DOHH2 (cell line): ENCODE measurements at regions not wholly inside any gene's neighbourhood (a gene's known extent, or its start where the extent isn't known, plus 50 kb on each side); places are given as distances from the start of the nearest gene placed in this dataset.

ENCODE experiments used
- CTCF ChIP-seq: fragments of 200-600 bp; sonication (generic); IDR thresholded peaks from one replicate; pipeline ENCODE4 v1.5.1; 2014; ENCODE audit warnings: antibody characterized with exemption, mild to moderate bottlenecking, low read depth, low read length; ENCODE audit not compliant: poor library complexity, severe bottlenecking
- EZH2phosphoT487 ChIP-seq: fragments of 200-600 bp; sonication (generic); IDR thresholded peaks from 2 replicates; pipeline ENCODE4 v1.6.1; 2017; ENCODE audit warnings: borderline replicate concordance, mild to moderate bottlenecking, antibody characterized with exemption, low read length, moderate library complexity, mixed read lengths

DNA sequence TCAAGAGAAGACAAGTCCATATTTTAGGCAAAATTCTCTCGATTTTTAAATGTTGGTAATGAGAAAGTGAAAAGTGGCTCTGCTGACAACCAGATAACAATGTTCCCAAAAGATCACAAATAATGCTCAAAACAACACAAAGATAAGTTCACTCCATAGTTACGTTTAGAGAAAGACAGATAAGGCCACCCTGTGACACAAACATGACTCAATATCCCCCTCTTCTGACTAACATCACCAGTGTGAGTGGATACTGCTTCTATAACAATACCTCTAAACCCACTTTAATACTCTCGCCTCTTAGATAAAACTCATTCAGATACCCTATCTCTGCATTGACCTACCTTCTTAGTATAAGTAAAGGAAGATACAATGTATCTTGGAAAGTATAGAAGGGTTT lies 51.2 kb upstream of the RGS7 start:
- TF ChIP-seq CTCF (no peak), EZH2phosphoT487 (no peak)
